SH-SY5Y (cell line): ENCODE measurements at regions not wholly inside any gene's neighbourhood (a gene's known extent, or its start where the extent isn't known, plus 50 kb on each side); places are given as distances from the start of the nearest gene placed in this dataset.

Experiments
- GATA2 ChIP-seq: IDR thresholded peaks from 2 replicates; pipeline ENCODE4 v1.6.1; 2011; ENCODE audit warnings: mild to moderate bottlenecking, low read depth, low read length
- GATA3 ChIP-seq: IDR thresholded peaks from 2 replicates; pipeline ENCODE4 v1.6.1; 2011; ENCODE audit warnings: low read depth, mild to moderate bottlenecking, low read length, moderate library complexity

- TF ChIP-seq GATA2 (no peak), GATA3 (no peak)
Observed at GRCh38 chr1:78334114-78334513, 156.7 kb upstream of the PTGFR start.
